Muscle layer of duodenum (tissue), 2 donors: ENCODE measurements at regions not wholly inside any gene's neighbourhood (a gene's known extent, or its start where the extent isn't known, plus 50 kb on each side); places are given as distances from the start of the nearest gene placed in this dataset.

ENCODE experiments used
- H3K27ac ChIP-seq: one replicate; pipeline ENCODE4 v1.7.0; 2013; ENCODE audit warnings: mild to moderate bottlenecking, low read length
- H3K27me3 ChIP-seq: one replicate; pipeline ENCODE4 v1.7.0; 2013; ENCODE audit warnings: low read depth, mild to moderate bottlenecking, control low read depth, low read length
- H3K36me3 ChIP-seq, 2 donors: one replicate each; pipeline ENCODE4 v1.7.0; 2013; ENCODE audit warnings: low read length in 2 of 2, control low read depth in 1 of 2, mild to moderate bottlenecking in 1 of 2; ENCODE audit not compliant: insufficient read depth in 2 of 2, control insufficient read depth in 1 of 2
- H3K4me1 ChIP-seq, 2 donors: one replicate each; pipeline ENCODE4 v1.7.0; 2013; ENCODE audit warnings: low read length in 2 of 2, mild to moderate bottlenecking in 2 of 2, control low read depth in 1 of 2, moderate library complexity in 1 of 2; ENCODE audit not compliant: insufficient read depth in 2 of 2, control insufficient read depth in 1 of 2
- H3K4me3 ChIP-seq, 2 donors: one replicate each; pipeline ENCODE4 v1.7.0; 2013; ENCODE audit warnings: low read length in 2 of 2, low read depth in 1 of 2, mild to moderate bottlenecking in 1 of 2
- H3K9me3 ChIP-seq, 2 donors: one replicate each; pipeline ENCODE4 v1.7.0; 2013; ENCODE audit warnings: low read length in 2 of 2, control low read depth in 1 of 2, mild to moderate bottlenecking in 1 of 2; ENCODE audit not compliant: control insufficient read depth in 1 of 2
- donor health status: healthy.

GRCh38 chr6:111959766-111960165 is 86.5 kb upstream of the FYN start:
- Histone ChIP-seq H3K4me1 (no peaks in the 10 kb centered on the region), H3K27ac (no peak overlapping the region), H3K9me3 (no peaks in the 10 kb centered on the region), H3K4me3 (no peak overlapping the region), H3K27me3 (no peaks in the 10 kb centered on the region), H3K36me3 (no peaks in the 10 kb centered on the region)

- Histone ChIP-seq H3K9me3 (no peaks in the 10 kb centered on the region), H3K4me3 (no peak overlapping the region), H3K27me3 (no peaks in the 10 kb centered on the region), H3K36me3 (no peaks in the 10 kb centered on the region), H3K4me1 (no peaks in the 10 kb centered on the region), H3K27ac (no peak overlapping the region)
Observed at GRCh38 chr6:111967131-111967530, 86.8 kb upstream of the CCN6 start.

GRCh38 chr6:111970426-111970825 is 83.5 kb upstream of the CCN6 start:
- Histone ChIP-seq H3K4me1 (no peaks in the 10 kb centered on the region), H3K27ac (no peak overlapping the region), H3K9me3 (no peaks in the 10 kb centered on the region), H3K4me3 (no peak overlapping the region), H3K27me3 (no peaks in the 10 kb centered on the region), H3K36me3 (peaks cover 0 to 16% of the 10 kb centered on the region in 2 donors)

GRCh38 chr6:111971181-111971841 is 82.6 kb upstream of the CCN6 start:
- no peak overlapping the region for H3K4me3 ChIP-seq
- peaks cover 0 to 16% of the 10 kb centered on the region in 2 donors for H3K36me3 ChIP-seq
- no peaks in the 10 kb centered on the region for H3K9me3 ChIP-seq
- no peak overlapping the region for H3K27ac ChIP-seq
- no peaks in the 10 kb centered on the region for H3K4me1 ChIP-seq
- H3K27me3 ChIP-seq = no peaks in the 10 kb centered on the region

- no peak overlapping the region for H3K27ac ChIP-seq
- no peaks in the 10 kb centered on the region for H3K4me1 ChIP-seq
- H3K36me3 ChIP-seq = peaks cover 0 to 16% of the 10 kb centered on the region in 2 donors
- H3K27me3 ChIP-seq = no peaks in the 10 kb centered on the region
- H3K4me3 ChIP-seq = no peak overlapping the region
- H3K9me3 ChIP-seq = no peaks in the 10 kb centered on the region
Observed at GRCh38 chr6:111971866-111972532, 81.9 kb upstream of the CCN6 start.

- H3K27me3 ChIP-seq = no peaks in the 10 kb centered on the region
- peak overlapping the region; percentile 68 for H3K27ac ChIP-seq
- no peaks in the 10 kb centered on the region for H3K9me3 ChIP-seq
- peaks cover 0 to 16% of the 10 kb centered on the region in 2 donors for H3K36me3 ChIP-seq
- H3K4me1 ChIP-seq = no peaks in the 10 kb centered on the region
- no peak overlapping the region for H3K4me3 ChIP-seq
Observed at GRCh38 chr6:111972745-111973117, 81.2 kb upstream of the CCN6 start.

GRCh38 chr6:111973118-111973761 is 80.7 kb upstream of the CCN6 start:
- no peaks in the 10 kb centered on the region for H3K4me1 ChIP-seq
- H3K9me3 ChIP-seq = no peaks in the 10 kb centered on the region
- H3K27me3 ChIP-seq = no peaks in the 10 kb centered on the region
- H3K27ac ChIP-seq = peak overlapping the region; percentile 68
- peaks cover 0 to 16% of the 10 kb centered on the region in 2 donors for H3K36me3 ChIP-seq
- no peak overlapping the region for H3K4me3 ChIP-seq

GRCh38 chr6:111973927-111974639 is 79.8 kb upstream of the CCN6 start:
- no peaks in the 10 kb centered on the region for H3K9me3 ChIP-seq
- H3K27ac ChIP-seq = peak overlapping the region; percentile 68
- H3K27me3 ChIP-seq = no peaks in the 10 kb centered on the region
- no peaks in the 10 kb centered on the region for H3K4me1 ChIP-seq
- H3K4me3 ChIP-seq = no peak overlapping the region
- H3K36me3 ChIP-seq = peaks cover 0 to 16% of the 10 kb centered on the region in 2 donors

- Histone ChIP-seq H3K9me3 (no peaks in the 10 kb centered on the region), H3K36me3 (peaks cover 0 to 16% of the 10 kb centered on the region in 2 donors), H3K27ac (no peak overlapping the region), H3K4me3 (no peak overlapping the region), H3K27me3 (no peaks in the 10 kb centered on the region), H3K4me1 (peaks cover 0 to 3% of the 10 kb centered on the region in 2 donors)
Observed at GRCh38 chr6:111975466-111975865, 78.4 kb upstream of the CCN6 start.

- no peak overlapping the region for H3K27ac ChIP-seq
- H3K36me3 ChIP-seq = peaks cover 0 to 16% of the 10 kb centered on the region in 2 donors
- no peaks in the 10 kb centered on the region for H3K27me3 ChIP-seq
- H3K4me3 ChIP-seq = no peak overlapping the region
- H3K9me3 ChIP-seq = no peaks in the 10 kb centered on the region
- peaks cover 0 to 6% of the 10 kb centered on the region in 2 donors for H3K4me1 ChIP-seq
Observed at GRCh38 chr6:111976139-111976538, 77.8 kb upstream of the CCN6 start.

- H3K9me3 ChIP-seq = no peaks in the 10 kb centered on the region
- peaks cover 0 to 3% of the 10 kb centered on the region in 2 donors for H3K36me3 ChIP-seq
- no peak overlapping the region for H3K27ac ChIP-seq
- no peak overlapping the region for H3K4me3 ChIP-seq
- no peaks in the 10 kb centered on the region for H3K27me3 ChIP-seq
- peaks cover 0 to 6% of the 10 kb centered on the region in 2 donors for H3K4me1 ChIP-seq
Observed at GRCh38 chr6:111978532-111979149, 75.3 kb upstream of the CCN6 start.
